ENCODE measurements at regions not wholly inside any gene's neighbourhood (a gene's known extent, or its start where the extent isn't known, plus 50 kb on each side); places are given as distances from the start of the nearest gene placed in this dataset.

DNA sequence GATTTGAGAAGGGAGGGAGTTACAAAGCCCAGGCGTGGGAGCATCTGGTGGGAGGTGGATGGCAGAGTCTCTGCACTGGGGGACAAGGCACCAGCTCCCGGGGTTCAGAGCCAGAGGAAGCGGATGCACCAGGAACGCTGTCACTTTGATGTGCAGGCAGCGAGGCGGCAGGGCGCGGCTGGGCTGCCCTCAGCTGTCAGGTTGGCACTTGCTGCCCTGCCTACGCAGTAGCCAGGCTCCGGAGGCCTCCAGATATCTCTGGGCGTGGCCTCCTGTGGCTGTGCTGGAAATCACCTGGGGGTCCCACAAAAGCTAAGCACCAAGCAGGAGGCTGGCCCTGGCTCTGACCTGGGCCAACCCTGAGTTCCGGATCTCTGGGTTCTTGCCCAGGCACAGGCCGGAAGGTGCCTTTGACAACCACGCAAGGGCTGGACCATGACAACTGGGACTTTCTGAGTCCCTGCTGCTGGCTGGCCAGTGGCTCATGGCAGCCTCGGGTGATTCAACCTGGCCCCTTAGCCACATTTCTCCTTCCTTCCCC is 62.1 kb upstream of the MAP1LC3B2 start:
- DNase-seq (peak in 1 of 2 donors; percentile 47), ATAC-seq (peak; percentile 93)
- intact Hi-C loops (cut with DNase I, micrococcal nuclease), result no loop called here

DNA sequence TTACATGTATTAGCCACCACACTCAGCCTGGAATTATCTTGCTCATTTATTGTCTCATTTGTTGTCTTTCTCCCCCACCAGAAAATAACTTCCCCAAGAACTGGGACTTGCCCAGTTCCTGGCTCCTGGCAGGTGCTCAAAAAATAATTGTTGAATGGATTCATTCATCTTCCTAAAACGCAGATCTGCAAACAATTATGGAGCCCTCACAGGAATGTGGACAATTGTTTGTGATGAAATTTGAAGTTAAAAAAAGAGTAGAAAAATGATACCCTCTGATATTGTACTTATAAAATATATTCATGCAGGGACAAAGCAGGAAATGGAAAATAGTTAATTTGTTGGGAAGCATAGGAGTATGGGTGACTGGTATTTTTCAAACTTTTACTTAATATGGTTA is 60.7 kb upstream of the MAP1LC3B2 start:
- no peak for ATAC-seq
- intact Hi-C loops (cut with DNase I, micrococcal nuclease), result no loop called here
- no peak for DNase-seq

DNA sequence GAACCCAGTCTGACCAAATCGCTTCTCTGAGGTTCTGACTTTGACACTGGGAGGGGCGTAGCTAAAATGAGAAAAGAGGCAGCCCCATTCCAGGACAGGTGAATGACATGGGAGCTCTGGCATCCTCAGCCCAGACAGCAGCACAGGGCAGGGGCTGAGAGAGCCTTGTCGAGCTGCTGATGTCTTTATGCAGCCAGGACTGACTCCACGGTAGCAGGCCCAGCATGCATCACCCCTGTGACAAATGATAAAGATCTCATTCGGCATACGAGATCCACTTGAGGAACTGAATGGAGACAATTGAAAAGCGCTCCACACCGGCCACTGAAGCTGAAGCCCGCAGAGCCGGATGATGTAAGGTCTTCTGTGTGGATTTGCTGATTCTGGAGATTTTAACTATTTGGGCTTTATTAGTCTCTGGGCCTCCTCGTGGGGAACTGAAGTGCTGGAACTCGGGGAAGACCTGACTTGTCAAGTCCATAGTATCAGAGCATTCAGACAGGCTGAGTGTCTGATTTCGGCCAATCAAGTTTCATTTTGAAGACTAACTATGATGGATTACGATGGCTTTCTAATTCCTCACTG is 56.9 kb upstream of the MAP1LC3B2 start:
- ATAC-seq, result no peak
- DNase-seq, result no peak
- intact Hi-C loops (cut with DNase I, micrococcal nuclease), result no loop called here

DNA sequence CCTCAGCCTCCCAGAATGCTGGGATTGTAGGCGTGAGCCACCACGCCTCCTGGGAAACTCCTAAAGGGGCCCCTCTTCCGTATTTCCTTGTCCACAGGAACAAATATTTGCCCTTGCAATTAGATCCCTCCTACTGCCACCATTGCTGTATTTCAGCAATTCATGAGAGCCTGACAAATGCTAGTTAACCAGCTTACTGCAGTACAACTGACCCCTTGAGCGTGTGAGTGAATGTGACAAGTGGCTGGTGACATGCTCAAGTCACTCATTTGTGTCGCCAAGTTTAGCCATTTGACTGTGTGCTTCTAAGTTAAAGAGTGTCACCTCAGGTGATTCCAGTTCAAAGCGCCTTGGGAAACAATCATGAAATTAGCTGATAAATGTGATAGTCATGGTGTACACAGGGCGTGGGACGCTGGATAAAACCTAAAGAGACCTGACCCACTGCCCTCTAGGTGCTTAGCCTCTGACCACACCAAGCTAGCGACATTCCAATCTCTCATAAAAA is 56.1 kb upstream of the MAP1LC3B2 start:
- ATAC-seq (peak; percentile 84), DNase-seq (no peak)
- intact Hi-C loops (cut with DNase I, micrococcal nuclease), result no loop called here

GRCh38 chr12:116504438-116504837 is 54.7 kb upstream of the MAP1LC3B2 start:
- DNase-seq (no peak), ATAC-seq (no peak)
- intact Hi-C loops (cut with DNase I, micrococcal nuclease), result no loop called here

DNA sequence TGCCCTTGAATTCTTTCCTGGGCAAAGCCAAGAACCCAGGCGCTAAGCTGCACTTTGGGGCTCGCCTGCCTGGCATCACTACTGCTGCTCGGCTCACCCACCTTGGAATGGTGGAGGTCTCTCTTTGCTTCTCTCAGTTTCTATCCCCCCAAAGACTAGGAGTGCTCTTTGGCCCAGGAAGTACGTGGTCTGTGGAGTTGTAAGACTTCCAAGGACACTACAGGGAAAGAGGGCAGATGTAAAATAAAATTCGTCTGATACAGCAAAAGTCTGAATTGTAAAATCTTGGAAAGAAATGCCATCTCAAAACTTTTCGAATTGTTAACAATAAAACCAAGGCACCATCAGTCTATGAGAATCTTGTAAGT is 52.5 kb upstream of the MAP1LC3B2 start:
- DNase-seq (no peak), ATAC-seq (no peak)
- intact Hi-C loops (cut with DNase I, micrococcal nuclease), result no loop called here

- ATAC-seq (peak; percentile 42), DNase-seq (peak in 1 of 2 donors; percentile 43)
- intact Hi-C loops (cut with DNase I, micrococcal nuclease), result no loop called here
These were observed 50.7 kb upstream of the MAP1LC3B2 start for GRCh38 chr12:116508145-116509121.

Small RNA genes lying in the stretch of these regions (microRNA-seq; reads per million reads assigned to microRNA genes)
- 0 reads per million in 2 donors for gene MIR4472-2

Measured in left colon (tissue), 2 donors.